ENCODE measurements at regions not wholly inside any gene's neighbourhood (a gene's known extent, or its start where the extent isn't known, plus 50 kb on each side); places are given as distances from the start of the nearest gene placed in this dataset.

DNA sequence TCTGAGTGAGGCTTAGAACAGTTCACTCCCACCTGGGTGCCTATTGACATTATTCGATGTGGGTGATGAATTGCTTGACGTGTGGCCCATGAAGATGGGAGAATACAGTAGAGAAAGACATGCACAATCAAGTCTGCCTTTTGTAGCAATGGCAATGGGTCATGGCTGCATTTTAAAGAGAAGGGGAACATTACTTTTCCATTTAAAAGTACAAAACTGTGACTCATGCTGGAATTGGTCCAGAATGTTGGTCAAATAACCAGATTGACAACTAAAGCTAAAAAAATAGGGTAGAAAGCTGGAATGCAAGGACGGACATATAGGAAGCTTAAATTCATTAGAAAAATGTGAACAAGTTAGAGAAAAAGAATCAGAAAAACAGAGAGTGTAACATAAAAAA lies 104.1 kb upstream of the SLC25A13 start (continued):
- TF ChIP-seq EGR1 (IDR thresholded peaks at IDR 0.05; ENCODE audit: low read depth in 2 of 2) (no peak), FOXA2 (IDR thresholded peaks at IDR 0.05) (no peak), FOXA1 (IDR thresholded peaks at IDR 0.05) (no peak), SP1 (IDR thresholded peaks at IDR 0.05) (no peak), TAF1 (conservative IDR thresholded peaks at IDR 0.05) (no peak)
- TF ChIP-seq, protein P1, sequence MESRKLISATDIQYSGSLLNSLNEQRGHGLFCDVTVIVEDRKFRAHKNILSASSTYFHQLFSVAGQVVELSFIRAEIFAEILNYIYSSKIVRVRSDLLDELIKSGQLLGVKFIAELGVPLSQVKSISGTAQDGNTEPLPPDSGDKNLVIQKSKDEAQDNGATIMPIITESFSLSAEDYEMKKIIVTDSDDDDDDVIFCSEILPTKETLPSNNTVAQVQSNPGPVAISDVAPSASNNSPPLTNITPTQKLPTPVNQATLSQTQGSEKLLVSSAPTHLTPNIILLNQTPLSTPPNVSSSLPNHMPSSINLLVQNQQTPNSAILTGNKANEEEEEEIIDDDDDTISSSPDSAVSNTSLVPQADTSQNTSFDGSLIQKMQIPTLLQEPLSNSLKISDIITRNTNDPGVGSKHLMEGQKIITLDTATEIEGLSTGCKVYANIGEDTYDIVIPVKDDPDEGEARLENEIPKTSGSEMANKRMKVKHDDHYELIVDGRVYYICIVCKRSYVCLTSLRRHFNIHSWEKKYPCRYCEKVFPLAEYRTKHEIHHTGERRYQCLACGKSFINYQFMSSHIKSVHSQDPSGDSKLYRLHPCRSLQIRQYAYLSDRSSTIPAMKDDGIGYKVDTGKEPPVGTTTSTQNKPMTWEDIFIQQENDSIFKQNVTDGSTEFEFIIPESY (IDR thresholded peaks at IDR 0.05): no peak
- TF ChIP-seq, protein P2, sequence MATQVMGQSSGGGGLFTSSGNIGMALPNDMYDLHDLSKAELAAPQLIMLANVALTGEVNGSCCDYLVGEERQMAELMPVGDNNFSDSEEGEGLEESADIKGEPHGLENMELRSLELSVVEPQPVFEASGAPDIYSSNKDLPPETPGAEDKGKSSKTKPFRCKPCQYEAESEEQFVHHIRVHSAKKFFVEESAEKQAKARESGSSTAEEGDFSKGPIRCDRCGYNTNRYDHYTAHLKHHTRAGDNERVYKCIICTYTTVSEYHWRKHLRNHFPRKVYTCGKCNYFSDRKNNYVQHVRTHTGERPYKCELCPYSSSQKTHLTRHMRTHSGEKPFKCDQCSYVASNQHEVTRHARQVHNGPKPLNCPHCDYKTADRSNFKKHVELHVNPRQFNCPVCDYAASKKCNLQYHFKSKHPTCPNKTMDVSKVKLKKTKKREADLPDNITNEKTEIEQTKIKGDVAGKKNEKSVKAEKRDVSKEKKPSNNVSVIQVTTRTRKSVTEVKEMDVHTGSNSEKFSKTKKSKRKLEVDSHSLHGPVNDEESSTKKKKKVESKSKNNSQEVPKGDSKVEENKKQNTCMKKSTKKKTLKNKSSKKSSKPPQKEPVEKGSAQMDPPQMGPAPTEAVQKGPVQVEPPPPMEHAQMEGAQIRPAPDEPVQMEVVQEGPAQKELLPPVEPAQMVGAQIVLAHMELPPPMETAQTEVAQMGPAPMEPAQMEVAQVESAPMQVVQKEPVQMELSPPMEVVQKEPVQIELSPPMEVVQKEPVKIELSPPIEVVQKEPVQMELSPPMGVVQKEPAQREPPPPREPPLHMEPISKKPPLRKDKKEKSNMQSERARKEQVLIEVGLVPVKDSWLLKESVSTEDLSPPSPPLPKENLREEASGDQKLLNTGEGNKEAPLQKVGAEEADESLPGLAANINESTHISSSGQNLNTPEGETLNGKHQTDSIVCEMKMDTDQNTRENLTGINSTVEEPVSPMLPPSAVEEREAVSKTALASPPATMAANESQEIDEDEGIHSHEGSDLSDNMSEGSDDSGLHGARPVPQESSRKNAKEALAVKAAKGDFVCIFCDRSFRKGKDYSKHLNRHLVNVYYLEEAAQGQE (IDR thresholded peaks at IDR 0.05): no peak

DNA sequence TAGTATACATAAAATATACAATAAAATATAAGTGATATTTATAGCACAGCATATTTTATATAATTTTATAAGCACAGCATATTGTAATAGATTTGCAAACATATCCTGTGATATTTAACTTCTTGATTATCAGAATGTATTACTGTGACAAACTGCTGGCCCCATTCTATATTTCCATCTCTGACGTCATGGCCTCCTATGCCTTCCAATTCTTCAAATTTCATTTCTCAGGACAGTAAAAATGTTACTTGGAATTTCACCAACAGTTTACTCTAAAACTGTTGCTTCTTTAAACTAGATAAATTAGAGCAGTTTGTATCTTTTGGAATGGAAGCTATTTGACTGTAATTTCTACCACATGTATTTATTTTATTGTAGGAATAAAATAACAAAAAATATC lies 102.5 kb upstream of the SLC25A13 start:
- Histone ChIP-seq H3K4me1 (ENCODE audit: control insufficient read depth in 4 of 4, insufficient read depth in 4 of 4, low read length in 3 of 4) (no peaks in the 10 kb centered on the region), H3K27ac (ENCODE audit: low read depth in 1 of 2, low read length in 2 of 2) (no peak overlapping the region), H3K36me3 (ENCODE audit: control insufficient read depth in 4 of 4, insufficient read depth in 3 of 4, low read depth in 1 of 4, low read length in 3 of 4) (no peaks in the 10 kb centered on the region), H3K9me3 (ENCODE audit: control insufficient read depth in 4 of 4, low read length in 3 of 4) (no peaks in the 10 kb centered on the region), H3K9ac (ENCODE audit: low read depth in 1 of 2, low read length in 2 of 2) (no peak overlapping the region), H3K4me3 (ENCODE audit: low read depth in 1 of 3, low read length in 3 of 3) (no peak overlapping the region), H3K27me3 (ENCODE audit: control insufficient read depth in 4 of 4, insufficient read depth in 4 of 4, low read length in 3 of 4) (no peaks in the 10 kb centered on the region)
- TF ChIP-seq TAF1 (conservative IDR thresholded peaks at IDR 0.05) (no peak), SP1 (IDR thresholded peaks at IDR 0.05) (no peak), JUND (IDR thresholded peaks at IDR 0.05) (no peak), NR2F2 (IDR thresholded peaks at IDR 0.05) (no peak), EGR1 (IDR thresholded peaks at IDR 0.05; ENCODE audit: low read depth in 2 of 2) (no peak), RXRA (IDR thresholded peaks at IDR 0.05) (no peak), HNF4A (conservative IDR thresholded peaks at IDR 0.05) (no peak), HNF4G (IDR thresholded peaks at IDR 0.05) (no peak)
- TF ChIP-seq, protein P3, sequence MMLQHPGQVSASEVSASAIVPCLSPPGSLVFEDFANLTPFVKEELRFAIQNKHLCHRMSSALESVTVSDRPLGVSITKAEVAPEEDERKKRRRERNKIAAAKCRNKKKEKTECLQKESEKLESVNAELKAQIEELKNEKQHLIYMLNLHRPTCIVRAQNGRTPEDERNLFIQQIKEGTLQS (IDR thresholded peaks at IDR 0.05): no peak
- TF ChIP-seq, protein P2 (IDR thresholded peaks at IDR 0.05): no peak
- TF ChIP-seq, protein P4, sequence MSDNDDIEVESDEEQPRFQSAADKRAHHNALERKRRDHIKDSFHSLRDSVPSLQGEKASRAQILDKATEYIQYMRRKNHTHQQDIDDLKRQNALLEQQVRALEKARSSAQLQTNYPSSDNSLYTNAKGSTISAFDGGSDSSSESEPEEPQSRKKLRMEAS (IDR thresholded peaks at IDR 0.05): no peak
- 82% methylated on average over 1 of the region's 1 CpG for WGBS
- no peak for DNase-seq (ENCODE audit: low spot score)

Data from liver (tissue), 7 donors.